Fibroblast of skin of scalp (primary cell): ENCODE measurements at regions not wholly inside any gene's neighbourhood (a gene's known extent, or its start where the extent isn't known, plus 50 kb on each side); places are given as distances from the start of the nearest gene placed in this dataset.

ENCODE experiments used
- DNase-seq: peaks from one replicate; pipeline ENCODE4 v3.0.0-alpha.2; 2013

GRCh38 chr9:88224938-88225337 lies 86.7 kb upstream of the SPATA31C2 start:
- no peak for DNase-seq

- no peak for DNase-seq
These were observed 82.8 kb upstream of the SPATA31C2 start for GRCh38 chr9:88221105-88221504.

- DNase-seq, result no peak
These were observed 82.4 kb upstream of the SPATA31C2 start for GRCh38 chr9:88220652-88221051.

GRCh38 chr9:88219601-88220000 lies 81.3 kb upstream of the SPATA31C2 start:
- DNase-seq, result peak; percentile 17

- peak; percentile 73 for DNase-seq
These were observed 80.5 kb upstream of the SPATA31C2 start for GRCh38 chr9:88218726-88219125.

- DNase-seq, result no peak
These were observed 78.1 kb upstream of the SPATA31C2 start for GRCh38 chr9:88216126-88216995.

- no peak for DNase-seq
These were observed 77.2 kb upstream of the SPATA31C2 start for GRCh38 chr9:88215196-88216125.

GRCh38 chr9:88202321-88202720 lies 64.0 kb upstream of the SPATA31C2 start:
- no peak for DNase-seq

GRCh38 chr9:88198341-88198807 lies 60.1 kb upstream of the SPATA31C2 start:
- DNase-seq, result peak; percentile 90

- peak; percentile 84 for DNase-seq
These were observed 59.6 kb upstream of the SPATA31C2 start for GRCh38 chr9:88197781-88198340.

GRCh38 chr9:88197016-88197415 lies 58.7 kb upstream of the SPATA31C2 start:
- DNase-seq, result peak; percentile 79

GRCh38 chr9:88196142-88196790 lies 58.0 kb upstream of the SPATA31C2 start:
- DNase-seq, result no peak

- DNase-seq, result no peak
These were observed 55.5 kb upstream of the SPATA31C2 start for GRCh38 chr9:88193766-88194165.

GRCh38 chr9:88191456-88191855 lies 53.2 kb upstream of the SPATA31C2 start:
- DNase-seq, result no peak

- no peak for DNase-seq
These were observed 51.1 kb upstream of the SPATA31C2 start for GRCh38 chr9:88189371-88189770.
